HEK293 (cell line): ENCODE measurements at regions not wholly inside any gene's neighbourhood (a gene's known extent, or its start where the extent isn't known, plus 50 kb on each side); places are given as distances from the start of the nearest gene placed in this dataset.

ENCODE experiments used
- CTCF ChIA-PET: fragments of 350-600 bp; formaldehyde crosslinking; extraction: SDS; loops from one replicate; lab custom pipeline; 2021; ENCODE audit warnings: antibody characterized with exemption; lab: Yijun Ruan, JAX
- POLR2A ChIA-PET: fragments of 300-600 bp; formaldehyde crosslinking; extraction: SDS; loops from one replicate; lab custom pipeline; 2020; ENCODE audit warnings: antibody characterized with exemption, inconsistent platforms; lab: Yijun Ruan, JAX
- H3K27ac ChIP-seq: fragments of 200-500 bp; sonication (Bioruptor generic); 2 replicates; pipeline ENCODE4 v1.5.1; 2014; ENCODE audit warnings: low read depth, low read length, control low read depth, inconsistent platforms; ENCODE audit errors: extremely low read depth
- H3K36me3 ChIP-seq, 2 experiments: fragments of 200-500 bp in 1 of 2; sonication (Bioruptor generic) in 1 of 2; 1 replicate in 1 of 2; 2 replicates in 1 of 2; pipeline ENCODE4 v1.5.1; 2014 to 2017; ENCODE audit warnings: inconsistent platforms in 2 of 2, low read length in 2 of 2; ENCODE audit not compliant: control insufficient read depth in 2 of 2, insufficient read depth in 1 of 2
- H3K4me1 ChIP-seq: fragments of 200-500 bp; sonication (Bioruptor generic); 2 replicates; pipeline ENCODE4 v1.5.1; 2014; ENCODE audit warnings: mild to moderate bottlenecking, low read length, inconsistent platforms; ENCODE audit not compliant: control insufficient read depth, insufficient read depth
- H3K4me3 ChIP-seq: 2 replicates; pipeline ENCODE4 v1.5.1; 2011; ENCODE audit warnings: low read depth, mild to moderate bottlenecking, control low read depth, low read length, moderate library complexity
- H3K9me3 ChIP-seq: fragments of 200-500 bp; sonication (Bioruptor generic); 2 replicates; pipeline ENCODE4 v1.5.1; 2014; ENCODE audit warnings: low read depth, low read length, inconsistent platforms; ENCODE audit not compliant: control insufficient read depth, insufficient read depth
- ATF2 ChIP-seq: fragments of 450-650 bp; formaldehyde crosslinking; IDR thresholded peaks from 2 replicates; pipeline ENCODE4 v1.5.1; 2016; ENCODE audit warnings: missing biosample characterization, missing genetic modification characterization, low read depth
- EGR2 ChIP-seq: fragments of 450-650 bp; formaldehyde crosslinking; IDR thresholded peaks from 2 replicates; pipeline ENCODE4 v1.5.1; 2016; ENCODE audit warnings: low read depth, missing biosample characterization, missing genetic modification characterization
- FEZF1 ChIP-seq: fragments of 450-650 bp; formaldehyde crosslinking; IDR thresholded peaks from 2 replicates; pipeline ENCODE4 v1.5.1; 2016; ENCODE audit warnings: missing biosample characterization, missing genetic modification characterization
- KLF7 ChIP-seq: fragments of 450-650 bp; formaldehyde crosslinking; IDR thresholded peaks from 2 replicates; pipeline ENCODE4 v1.5.1; 2016; ENCODE audit warnings: missing biosample characterization, missing genetic modification characterization, borderline replicate concordance
- OSR2 ChIP-seq: fragments of 450-650 bp; formaldehyde crosslinking; IDR thresholded peaks from 2 replicates; pipeline ENCODE4 v1.5.1; 2016; ENCODE audit warnings: missing biosample characterization, missing genetic modification characterization
- SCRT2 ChIP-seq: fragments of 450-650 bp; formaldehyde crosslinking; IDR thresholded peaks from 2 replicates; pipeline ENCODE4 v1.5.1; 2016; ENCODE audit warnings: missing biosample characterization, missing genetic modification characterization
- SP3 ChIP-seq: fragments of 450-650 bp; formaldehyde crosslinking; IDR thresholded peaks from 2 replicates; pipeline ENCODE4 v1.5.1; 2016; ENCODE audit warnings: missing biosample characterization, missing genetic modification characterization
- TRIM28 ChIP-seq: IDR thresholded peaks from 2 replicates; pipeline ENCODE4 v1.6.1; 2011; ENCODE audit warnings: low read length, control low read depth, borderline replicate concordance
- YY2 ChIP-seq: fragments of 450-650 bp; formaldehyde crosslinking; IDR thresholded peaks from 2 replicates; pipeline ENCODE4 v1.5.1; 2016; ENCODE audit warnings: missing biosample characterization, missing genetic modification characterization
- ZBTB44 ChIP-seq: fragments of 450-650 bp; IDR thresholded peaks from 2 replicates; pipeline ENCODE4 v1.5.1; 2018; ENCODE audit warnings: missing biosample characterization, mild to moderate bottlenecking, missing genetic modification characterization
- ZNF10 ChIP-seq: fragments of 450-650 bp; formaldehyde crosslinking; IDR thresholded peaks from 2 replicates; pipeline ENCODE4 v1.5.1; 2017; ENCODE audit warnings: missing biosample characterization, missing genetic modification characterization
- ZNF155 ChIP-seq: fragments of 450-650 bp; formaldehyde crosslinking; IDR thresholded peaks from 2 replicates; pipeline ENCODE4 v1.5.1; 2016; ENCODE audit warnings: missing biosample characterization, missing genetic modification characterization
- ZNF157 ChIP-seq: fragments of 450-650 bp; formaldehyde crosslinking; IDR thresholded peaks from 2 replicates; pipeline ENCODE4 v1.5.1; 2016; ENCODE audit warnings: missing biosample characterization, missing genetic modification characterization
- ZNF202 ChIP-seq: fragments of 450-650 bp; formaldehyde crosslinking; IDR thresholded peaks from 2 replicates; pipeline ENCODE4 v1.5.1; 2016; ENCODE audit warnings: missing biosample characterization, missing genetic modification characterization, borderline replicate concordance
- ZNF214 ChIP-seq: fragments of 450-650 bp; formaldehyde crosslinking; IDR thresholded peaks from 2 replicates; pipeline ENCODE4 v1.5.1; 2017; ENCODE audit warnings: missing biosample characterization, mild to moderate bottlenecking, missing genetic modification characterization, borderline replicate concordance
- ZNF394 ChIP-seq: fragments of 450-650 bp; formaldehyde crosslinking; IDR thresholded peaks from 2 replicates; pipeline ENCODE4 v1.5.1; 2016; ENCODE audit warnings: missing biosample characterization, missing genetic modification characterization, mild to moderate bottlenecking, moderate library complexity, borderline replicate concordance
- ZNF510 ChIP-seq: fragments of 450-650 bp; formaldehyde crosslinking; IDR thresholded peaks from 2 replicates; pipeline ENCODE4 v1.5.1; 2018; ENCODE audit warnings: mild to moderate bottlenecking, missing genetic modification characterization, missing biosample characterization; ENCODE audit not compliant: insufficient replicate concordance
- ZNF610 ChIP-seq: fragments of 450-650 bp; formaldehyde crosslinking; IDR thresholded peaks from 2 replicates; pipeline ENCODE4 v1.5.1; 2016; ENCODE audit warnings: missing biosample characterization, missing genetic modification characterization, borderline replicate concordance
- ZNF76 ChIP-seq: fragments of 450-650 bp; formaldehyde crosslinking; IDR thresholded peaks from 2 replicates; pipeline ENCODE4; 2016; ENCODE audit warnings: low read depth, missing biosample characterization, missing genetic modification characterization, borderline replicate concordance
- ZNF785 ChIP-seq: fragments of 450-650 bp; formaldehyde crosslinking; IDR thresholded peaks from 2 replicates; pipeline ENCODE4 v1.5.1; 2016; ENCODE audit warnings: missing biosample characterization, missing genetic modification characterization
- ZNF791 ChIP-seq: fragments of 450-650 bp; formaldehyde crosslinking; IDR thresholded peaks from 2 replicates; pipeline ENCODE4 v1.5.1; 2016; ENCODE audit warnings: missing biosample characterization, missing genetic modification characterization
- TF ChIP-seq, protein P1 (sequence below): fragments of 450-650 bp; formaldehyde crosslinking; IDR thresholded peaks from 2 replicates; pipeline ENCODE4 v1.5.1; 2016; ENCODE audit warnings: missing biosample characterization, missing genetic modification characterization
- TF ChIP-seq, protein P2 (sequence below): fragments of 450-650 bp; formaldehyde crosslinking; IDR thresholded peaks from 2 replicates; pipeline ENCODE4 v1.5.1; 2016; ENCODE audit warnings: missing biosample characterization, missing genetic modification characterization
- TF ChIP-seq, protein P3 (sequence below): fragments of 450-650 bp; formaldehyde crosslinking; optimal IDR thresholded peaks from 2 replicates; pipeline ENCODE3; 2016; ENCODE audit warnings: missing biosample characterization, mild to moderate bottlenecking, missing genetic modification characterization
- TF ChIP-seq, protein P4 (sequence below): fragments of 450-650 bp; formaldehyde crosslinking; IDR thresholded peaks from 2 replicates; pipeline ENCODE4 v1.5.1; 2016; ENCODE audit warnings: missing biosample characterization, missing genetic modification characterization

GRCh38 chr6:139569566-139569965 is 195.1 kb upstream of the CITED2 start:
- Histone ChIP-seq H3K9me3 (no peaks in the 10 kb centered on the region), H3K4me3 (no peak overlapping the region), H3K4me1 (peaks cover 4% of the 10 kb centered on the region; the same call in 1 of the 2 replicates), H3K27ac (no peak overlapping the region), H3K36me3 (no peaks in the 10 kb centered on the region)
- TF ChIP-seq EGR2 (no peak), ZNF394 (no peak), ZNF155 (tag by site-specific recombination) (no peak), ZNF214 (no peak), ATF2 (no peak), SCRT2 (tag by site-specific recombination) (no peak), ZBTB44 (tag by site-specific recombination) (no peak), TRIM28 (no peak), KLF7 (no peak), ZNF785 (tag by site-specific recombination) (no peak), YY2 (tag by site-specific recombination) (no peak), ZNF157 (no peak), FEZF1 (tag by site-specific recombination) (no peak), ZNF791 (tag by site-specific recombination) (no peak), ZNF610 (tag by site-specific recombination) (no peak)
- TF ChIP-seq, protein P1, sequence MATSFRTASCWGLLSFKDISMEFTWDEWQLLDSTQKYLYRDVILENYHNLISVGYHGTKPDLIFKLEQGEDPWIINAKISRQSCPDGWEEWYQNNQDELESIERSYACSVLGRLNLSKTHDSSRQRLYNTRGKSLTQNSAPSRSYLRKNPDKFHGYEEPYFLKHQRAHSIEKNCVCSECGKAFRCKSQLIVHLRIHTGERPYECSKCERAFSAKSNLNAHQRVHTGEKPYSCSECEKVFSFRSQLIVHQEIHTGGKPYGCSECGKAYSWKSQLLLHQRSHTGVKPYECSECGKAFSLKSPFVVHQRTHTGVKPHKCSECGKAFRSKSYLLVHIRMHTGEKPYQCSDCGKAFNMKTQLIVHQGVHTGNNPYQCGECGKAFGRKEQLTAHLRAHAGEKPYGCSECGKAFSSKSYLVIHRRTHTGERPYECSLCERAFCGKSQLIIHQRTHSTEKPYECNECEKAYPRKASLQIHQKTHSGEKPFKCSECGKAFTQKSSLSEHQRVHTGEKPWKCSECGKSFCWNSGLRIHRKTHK: no peak
- TF ChIP-seq, protein P2, sequence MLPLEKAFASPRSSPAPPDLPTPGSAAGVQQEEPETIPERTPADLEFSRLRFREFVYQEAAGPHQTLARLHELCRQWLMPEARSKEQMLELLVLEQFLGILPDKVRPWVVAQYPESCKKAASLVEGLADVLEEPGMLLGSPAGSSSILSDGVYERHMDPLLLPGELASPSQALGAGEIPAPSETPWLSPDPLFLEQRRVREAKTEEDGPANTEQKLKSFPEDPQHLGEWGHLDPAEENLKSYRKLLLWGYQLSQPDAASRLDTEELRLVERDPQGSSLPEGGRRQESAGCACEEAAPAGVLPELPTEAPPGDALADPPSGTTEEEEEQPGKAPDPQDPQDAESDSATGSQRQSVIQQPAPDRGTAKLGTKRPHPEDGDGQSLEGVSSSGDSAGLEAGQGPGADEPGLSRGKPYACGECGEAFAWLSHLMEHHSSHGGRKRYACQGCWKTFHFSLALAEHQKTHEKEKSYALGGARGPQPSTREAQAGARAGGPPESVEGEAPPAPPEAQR (tag by site-specific recombination): no peak
- POLR2A ChIA-PET: interaction anchor here (3.2 kb wide), 1 partner anchor 195 kb away, joined by 13 read pairs; the partner anchor contains the start of gene CITED2
- CTCF ChIA-PET: no interaction called here

DNA sequence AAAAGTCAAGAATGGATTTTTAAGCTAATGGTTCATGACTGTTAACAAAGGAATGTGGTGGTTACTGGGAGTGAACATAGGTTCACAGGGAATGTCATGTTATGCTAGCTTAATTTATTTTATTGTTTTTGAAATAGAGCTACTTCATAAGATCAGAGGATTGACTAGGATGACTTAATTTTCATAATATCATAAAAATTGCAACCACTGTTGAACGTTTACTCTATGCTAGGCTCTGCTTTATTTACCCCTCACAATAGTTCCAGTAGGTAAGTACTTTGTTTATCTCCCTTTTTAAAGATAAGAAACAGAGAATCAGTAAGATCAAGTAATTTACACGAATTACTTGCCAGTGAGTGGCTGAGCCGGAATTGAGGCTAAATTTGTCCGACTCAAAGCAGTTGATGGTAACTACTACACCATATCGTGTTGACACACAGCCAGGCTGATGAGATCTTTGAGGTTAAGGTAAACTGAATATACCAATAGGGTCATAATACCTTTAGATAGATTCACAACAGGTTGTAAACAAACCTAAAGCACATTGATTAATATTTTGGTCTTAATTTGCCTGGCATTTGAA is 194.6 kb upstream of the CITED2 start:
- H3K27ac ChIP-seq: no peak overlapping the region
- POLR2A ChIA-PET: interaction anchor here (1.0 to 3.2 kb wide), 3 partner anchors 19 to 195 kb away, joined by 5 to 13 read pairs (median 7); partner anchors contain the start of gene CITED2
- no peak overlapping the region for H3K4me3 ChIP-seq
- no peak for TF ChIP-seq ZNF76 (tag by site-specific recombination)
- no peak for TF ChIP-seq SP3 (tag by site-specific recombination)
- TF ChIP-seq ZNF10: no peak
- no peak for TF ChIP-seq OSR2
- TF ChIP-seq ATF2: no peak
- TF ChIP-seq, protein P3, sequence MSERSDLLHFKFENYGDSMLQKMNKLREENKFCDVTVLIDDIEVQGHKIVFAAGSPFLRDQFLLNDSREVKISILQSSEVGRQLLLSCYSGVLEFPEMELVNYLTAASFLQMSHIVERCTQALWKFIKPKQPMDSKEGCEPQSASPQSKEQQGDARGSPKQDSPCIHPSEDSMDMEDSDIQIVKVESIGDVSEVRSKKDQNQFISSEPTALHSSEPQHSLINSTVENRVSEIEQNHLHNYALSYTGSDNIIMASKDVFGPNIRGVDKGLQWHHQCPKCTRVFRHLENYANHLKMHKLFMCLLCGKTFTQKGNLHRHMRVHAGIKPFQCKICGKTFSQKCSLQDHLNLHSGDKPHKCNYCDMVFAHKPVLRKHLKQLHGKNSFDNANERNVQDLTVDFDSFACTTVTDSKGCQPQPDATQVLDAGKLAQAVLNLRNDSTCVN: no peak
- no peak for TF ChIP-seq ZNF510 (tag by site-specific recombination)
- TF ChIP-seq, protein P4, sequence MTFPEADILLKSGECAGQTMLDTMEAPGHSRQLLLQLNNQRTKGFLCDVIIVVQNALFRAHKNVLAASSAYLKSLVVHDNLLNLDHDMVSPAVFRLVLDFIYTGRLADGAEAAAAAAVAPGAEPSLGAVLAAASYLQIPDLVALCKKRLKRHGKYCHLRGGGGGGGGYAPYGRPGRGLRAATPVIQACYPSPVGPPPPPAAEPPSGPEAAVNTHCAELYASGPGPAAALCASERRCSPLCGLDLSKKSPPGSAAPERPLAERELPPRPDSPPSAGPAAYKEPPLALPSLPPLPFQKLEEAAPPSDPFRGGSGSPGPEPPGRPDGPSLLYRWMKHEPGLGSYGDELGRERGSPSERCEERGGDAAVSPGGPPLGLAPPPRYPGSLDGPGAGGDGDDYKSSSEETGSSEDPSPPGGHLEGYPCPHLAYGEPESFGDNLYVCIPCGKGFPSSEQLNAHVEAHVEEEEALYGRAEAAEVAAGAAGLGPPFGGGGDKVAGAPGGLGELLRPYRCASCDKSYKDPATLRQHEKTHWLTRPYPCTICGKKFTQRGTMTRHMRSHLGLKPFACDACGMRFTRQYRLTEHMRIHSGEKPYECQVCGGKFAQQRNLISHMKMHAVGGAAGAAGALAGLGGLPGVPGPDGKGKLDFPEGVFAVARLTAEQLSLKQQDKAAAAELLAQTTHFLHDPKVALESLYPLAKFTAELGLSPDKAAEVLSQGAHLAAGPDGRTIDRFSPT (tag by site-specific recombination): no peak
- no peak for TF ChIP-seq ZNF202 (tag by site-specific recombination)

More for the DNA sequence above, 194.6 kb upstream of the CITED2 start:
- CTCF ChIA-PET: interaction anchor here (0.6 kb wide), 2 partner anchors 16 to 1994 kb away, joined by 3 read pairs; no protein-coding TSS in a partner anchor
- Histone ChIP-seq H3K4me1 (peaks cover 4% of the 10 kb centered on the region; the same call in 1 of the 2 replicates), H3K9me3 (no peaks in the 10 kb centered on the region), H3K36me3 (no peaks in the 10 kb centered on the region)
